ENCODE measurements at regions not wholly inside any gene's neighbourhood (a gene's known extent, or its start where the extent isn't known, plus 50 kb on each side); places are given as distances from the start of the nearest gene placed in this dataset.

GRCh38 chr5:79893976-79894375 lies 97.1 kb downstream of the MTX3 start:
- no peak for TF ChIP-seq GATA3 (IDR thresholded peaks at IDR 0.05; ENCODE audit: low read depth, low read length)
- no peak for TF ChIP-seq GATA2 (IDR thresholded peaks at IDR 0.05; ENCODE audit: low read depth, low read length)

Data from SH-SY5Y (cell line).